Keratinocyte (primary cell): ENCODE measurements at regions not wholly inside any gene's neighbourhood (a gene's known extent, or its start where the extent isn't known, plus 50 kb on each side); places are given as distances from the start of the nearest gene placed in this dataset.

Source experiments
- DNase-seq: peaks from one replicate; pipeline ENCODE4 v3.0.0-alpha.2; 2011; ENCODE audit warnings: low read depth, missing footprints, low spot score
- FAIRE-seq: peaks from 2 replicates; lab custom pipeline; 2011; peaks lifted over from hg19 to GRCh38; lab: Jason Lieb, UNC
- H2AFZ ChIP-seq: 2 replicates; pipeline ENCODE4 v1.6.0; 2012; ENCODE audit warnings: low read length, control low read depth, inconsistent platforms; ENCODE audit not compliant: control insufficient read depth
- H3K27ac ChIP-seq: 2 replicates; pipeline ENCODE4 v1.5.1; 2011; ENCODE audit warnings: low read length; ENCODE audit not compliant: control insufficient read depth, insufficient read depth
- H3K27me3 ChIP-seq: 3 replicates; pipeline ENCODE4 v1.6.0; 2011; ENCODE audit warnings: low read length; ENCODE audit not compliant: control insufficient read depth, insufficient read depth; ENCODE audit errors: extremely low read depth
- H3K36me3 ChIP-seq, 2 experiments: 2 replicates in 1 of 2; 3 replicates in 1 of 2; pipeline ENCODE4 v1.5.1; 2011; ENCODE audit warnings: low read length in 2 of 2, mild to moderate bottlenecking in 1 of 2; ENCODE audit not compliant: control insufficient read depth in 2 of 2, insufficient read depth in 2 of 2; ENCODE audit errors: extremely low read depth in 1 of 2
- H3K4me1 ChIP-seq: 3 replicates; pipeline ENCODE4 v1.5.1; 2011; ENCODE audit warnings: low read length; ENCODE audit not compliant: control insufficient read depth, insufficient read depth; ENCODE audit errors: extremely low read depth
- H3K4me2 ChIP-seq: 3 replicates; pipeline ENCODE4 v1.6.0; 2011; ENCODE audit warnings: low read depth, low read length; ENCODE audit not compliant: control insufficient read depth, insufficient read depth; ENCODE audit errors: extremely low read depth
- H3K4me3 ChIP-seq, 3 experiments: fragments of 200-600 bp in 1 of 3; sonication (generic) in 1 of 3; 2 replicates in 2 of 3; 3 replicates in 1 of 3; pipeline ENCODE4 v1.5.1; 2011 to 2016; ENCODE audit warnings: low read length in 3 of 3, mild to moderate bottlenecking in 3 of 3, control low read depth in 2 of 3, inconsistent platforms in 1 of 3, low read depth in 1 of 3, mixed read lengths in 1 of 3, mixed run types in 1 of 3, moderate library complexity in 1 of 3; ENCODE audit not compliant: control insufficient read depth in 2 of 3, insufficient read depth in 2 of 3; ENCODE audit errors: extremely low read depth in 1 of 3
- H3K79me2 ChIP-seq: 2 replicates; pipeline ENCODE4 v1.6.0; 2012; ENCODE audit warnings: low read length; ENCODE audit not compliant: control insufficient read depth, insufficient read depth
- H3K9ac ChIP-seq: 3 replicates; pipeline ENCODE4 v1.6.0; 2011; ENCODE audit warnings: low read length; ENCODE audit not compliant: control insufficient read depth, insufficient read depth; ENCODE audit errors: extremely low read depth
- H3K9me1 ChIP-seq: 3 replicates; pipeline ENCODE4 v1.6.0; 2011; ENCODE audit warnings: low read length; ENCODE audit not compliant: control insufficient read depth, insufficient read depth; ENCODE audit errors: extremely low read depth
- H3K9me3 ChIP-seq: 2 replicates; pipeline ENCODE4 v1.5.1; 2012; ENCODE audit warnings: low read depth, low read length; ENCODE audit not compliant: control insufficient read depth
- H4K20me1 ChIP-seq: 3 replicates; pipeline ENCODE4 v1.6.0; 2011; ENCODE audit warnings: low read length; ENCODE audit not compliant: control insufficient read depth, insufficient read depth; ENCODE audit errors: extremely low read depth
- EZH2 ChIP-seq: IDR thresholded peaks from one replicate; pipeline ENCODE4 v1.6.1; 2012; ENCODE audit warnings: inconsistent platforms, mild to moderate bottlenecking, low read length, moderate library complexity
- dilution Hi-C: fragments of 300-500 bp; cut with MboI; formaldehyde crosslinking; loops from one replicate; pipeline ENCODE4 v1.7.0; 2020; ENCODE audit warnings: low sequenced_read_pairs; ENCODE audit not compliant: extremely low pct_ligation_motif_present
- TF ChIP-seq, protein P1 (sequence below), 3 experiments: IDR thresholded peaks in 1 of 3; conservative IDR thresholded peaks in 1 of 3; optimal IDR thresholded peaks in 1 of 3; 2 replicates in 2 of 3; 3 replicates in 1 of 3; pipeline versions ENCODE3 to v1.5.1; 2011; ENCODE audit warnings: low read length in 3 of 3, mild to moderate bottlenecking in 3 of 3, moderate library complexity in 2 of 3, control low read depth in 1 of 3, inconsistent platforms in 1 of 3; ENCODE audit not compliant: insufficient read depth in 2 of 3; ENCODE audit errors: extremely low read depth in 1 of 3

DNA sequence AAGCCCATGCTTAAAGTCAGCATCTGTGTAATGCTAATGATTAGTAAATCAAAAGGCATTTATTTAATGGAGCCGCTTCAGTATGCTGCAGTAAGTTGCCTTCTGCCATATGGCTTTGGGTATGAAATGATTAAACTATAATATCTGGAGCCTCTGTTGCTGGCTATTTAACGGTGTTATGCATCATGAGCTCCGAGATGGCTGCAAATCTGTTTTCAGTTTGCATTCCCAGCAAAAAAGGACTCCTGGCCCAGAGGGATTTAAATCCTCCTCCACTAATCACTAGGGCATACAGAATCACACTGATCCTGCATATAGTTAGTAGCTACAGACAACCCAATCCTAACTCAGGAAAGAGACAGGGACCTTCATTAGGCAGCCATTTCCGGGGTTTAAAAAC is 171.5 kb upstream of the EEA1 start:
- H3K36me3 ChIP-seq = no peaks in the 10 kb centered on the region
- no peak for FAIRE-seq
- H3K4me1 ChIP-seq = no peaks in the 10 kb centered on the region
- DNase-seq = no peak
- H3K27me3 ChIP-seq = no peaks in the 10 kb centered on the region
- H4K20me1 ChIP-seq = no peaks in the 10 kb centered on the region
- H3K4me2 ChIP-seq = no peak overlapping the region
- H3K4me3 ChIP-seq = no peak overlapping the region
- no peaks in the 10 kb centered on the region for H3K79me2 ChIP-seq
- no peaks in the 10 kb centered on the region for H3K9me3 ChIP-seq
- dilution Hi-C loops = no loop called here
- no peak overlapping the region for H3K27ac ChIP-seq
- H2AFZ ChIP-seq = no peak overlapping the region
- TF ChIP-seq, protein P1, sequence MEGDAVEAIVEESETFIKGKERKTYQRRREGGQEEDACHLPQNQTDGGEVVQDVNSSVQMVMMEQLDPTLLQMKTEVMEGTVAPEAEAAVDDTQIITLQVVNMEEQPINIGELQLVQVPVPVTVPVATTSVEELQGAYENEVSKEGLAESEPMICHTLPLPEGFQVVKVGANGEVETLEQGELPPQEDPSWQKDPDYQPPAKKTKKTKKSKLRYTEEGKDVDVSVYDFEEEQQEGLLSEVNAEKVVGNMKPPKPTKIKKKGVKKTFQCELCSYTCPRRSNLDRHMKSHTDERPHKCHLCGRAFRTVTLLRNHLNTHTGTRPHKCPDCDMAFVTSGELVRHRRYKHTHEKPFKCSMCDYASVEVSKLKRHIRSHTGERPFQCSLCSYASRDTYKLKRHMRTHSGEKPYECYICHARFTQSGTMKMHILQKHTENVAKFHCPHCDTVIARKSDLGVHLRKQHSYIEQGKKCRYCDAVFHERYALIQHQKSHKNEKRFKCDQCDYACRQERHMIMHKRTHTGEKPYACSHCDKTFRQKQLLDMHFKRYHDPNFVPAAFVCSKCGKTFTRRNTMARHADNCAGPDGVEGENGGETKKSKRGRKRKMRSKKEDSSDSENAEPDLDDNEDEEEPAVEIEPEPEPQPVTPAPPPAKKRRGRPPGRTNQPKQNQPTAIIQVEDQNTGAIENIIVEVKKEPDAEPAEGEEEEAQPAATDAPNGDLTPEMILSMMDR (optimal IDR thresholded peaks at IDR 0.05 in 1 of 3, IDR thresholded peaks at IDR 0.05 in 1 of 3, conservative IDR thresholded peaks at IDR 0.05 in 1 of 3; ENCODE audit: extremely low read depth in 1 of 3, insufficient read depth in 2 of 3, low read length in 3 of 3) = no peak
- TF ChIP-seq EZH2 = no peak
- no peak overlapping the region for H3K9ac ChIP-seq
- no peaks in the 10 kb centered on the region for H3K9me1 ChIP-seq

DNA sequence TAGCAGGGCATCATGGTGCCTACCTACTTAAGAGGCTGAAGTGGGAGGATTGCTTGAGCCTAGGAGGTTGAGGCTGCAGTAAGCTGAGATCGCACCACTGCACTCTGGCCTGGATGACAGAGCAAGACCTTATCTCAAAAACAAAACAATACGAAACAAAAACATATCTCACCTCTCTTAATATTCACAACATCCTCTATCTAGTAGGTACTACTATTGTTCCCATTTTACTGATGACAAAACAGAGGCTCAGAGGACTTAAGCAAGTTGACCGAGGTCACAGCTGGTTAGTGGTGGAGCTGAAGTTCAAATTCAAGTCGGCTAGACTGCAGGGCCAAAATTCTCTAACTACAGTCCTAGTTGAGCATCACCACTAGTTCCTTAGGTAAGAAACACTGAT is 172.3 kb upstream of the EEA1 start:
- no peak for DNase-seq
- no peaks in the 10 kb centered on the region for H4K20me1 ChIP-seq
- H2AFZ ChIP-seq = no peak overlapping the region
- no peak overlapping the region for H3K4me3 ChIP-seq
- no peak for TF ChIP-seq EZH2
- TF ChIP-seq, protein P1 (optimal IDR thresholded peaks at IDR 0.05 in 1 of 3, IDR thresholded peaks at IDR 0.05 in 1 of 3, conservative IDR thresholded peaks at IDR 0.05 in 1 of 3; ENCODE audit: extremely low read depth in 1 of 3, insufficient read depth in 2 of 3, low read length in 3 of 3) = no peak
- H3K27me3 ChIP-seq = no peaks in the 10 kb centered on the region
- no peaks in the 10 kb centered on the region for H3K9me1 ChIP-seq
- H3K9me3 ChIP-seq = no peaks in the 10 kb centered on the region
- no peak overlapping the region for H3K27ac ChIP-seq
- no peak for FAIRE-seq
- no peaks in the 10 kb centered on the region for H3K4me1 ChIP-seq
- dilution Hi-C loops = no loop called here
- H3K9ac ChIP-seq = no peak overlapping the region
- H3K4me2 ChIP-seq = no peak overlapping the region
- no peaks in the 10 kb centered on the region for H3K79me2 ChIP-seq
- no peaks in the 10 kb centered on the region for H3K36me3 ChIP-seq
